ENCODE measurements at regions not wholly inside any gene's neighbourhood (a gene's known extent, or its start where the extent isn't known, plus 50 kb on each side); places are given as distances from the start of the nearest gene placed in this dataset.

- TF ChIP-seq, protein P1, sequence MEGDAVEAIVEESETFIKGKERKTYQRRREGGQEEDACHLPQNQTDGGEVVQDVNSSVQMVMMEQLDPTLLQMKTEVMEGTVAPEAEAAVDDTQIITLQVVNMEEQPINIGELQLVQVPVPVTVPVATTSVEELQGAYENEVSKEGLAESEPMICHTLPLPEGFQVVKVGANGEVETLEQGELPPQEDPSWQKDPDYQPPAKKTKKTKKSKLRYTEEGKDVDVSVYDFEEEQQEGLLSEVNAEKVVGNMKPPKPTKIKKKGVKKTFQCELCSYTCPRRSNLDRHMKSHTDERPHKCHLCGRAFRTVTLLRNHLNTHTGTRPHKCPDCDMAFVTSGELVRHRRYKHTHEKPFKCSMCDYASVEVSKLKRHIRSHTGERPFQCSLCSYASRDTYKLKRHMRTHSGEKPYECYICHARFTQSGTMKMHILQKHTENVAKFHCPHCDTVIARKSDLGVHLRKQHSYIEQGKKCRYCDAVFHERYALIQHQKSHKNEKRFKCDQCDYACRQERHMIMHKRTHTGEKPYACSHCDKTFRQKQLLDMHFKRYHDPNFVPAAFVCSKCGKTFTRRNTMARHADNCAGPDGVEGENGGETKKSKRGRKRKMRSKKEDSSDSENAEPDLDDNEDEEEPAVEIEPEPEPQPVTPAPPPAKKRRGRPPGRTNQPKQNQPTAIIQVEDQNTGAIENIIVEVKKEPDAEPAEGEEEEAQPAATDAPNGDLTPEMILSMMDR (conservative IDR thresholded peaks at IDR 0.05 in 1 of 2, IDR thresholded peaks at IDR 0.05 in 1 of 2; ENCODE audit: extremely low read depth in 1 of 2, insufficient read depth in 1 of 2, low read depth in 1 of 2, low read length in 2 of 2) = no peak
- no peak for TF ChIP-seq EZH2 (IDR thresholded peaks at IDR 0.05; ENCODE audit: borderline replicate concordance, low read length)
These were observed 681.9 kb downstream of the ISL1 start for GRCh38 chr5:52065182-52065581.
